Psoas muscle (tissue), 7 donors: ENCODE measurements at regions not wholly inside any gene's neighbourhood (a gene's known extent, or its start where the extent isn't known, plus 50 kb on each side); places are given as distances from the start of the nearest gene placed in this dataset.
A peak's percentile ranks its signal among the peaks of the same experiment; 100 is the strongest.

Experiments
- ATAC-seq, 4 donors: fragments of 200-7000 bp; cut with Tn5 transposase; one replicate each; pipeline ENCODE4 v1.9.1; 2020; ENCODE audit warnings: moderate library complexity in 3 of 4, mild to moderate bottlenecking in 2 of 4
- DNase-seq, 2 donors: peaks; one replicate each; pipeline ENCODE4 v3.0.0-alpha.2; 2020
- H3K27ac ChIP-seq: fragments of 200-600 bp; one replicate; pipeline ENCODE4 v1.8.0; 2022
- H3K27me3 ChIP-seq, 3 donors: fragments of 200-600 bp in 1 of 3; one replicate each; pipeline versions ENCODE4 v1.6.1 to v1.8.0; 2013 to 2022; ENCODE audit warnings: low read length in 2 of 3, mild to moderate bottlenecking in 2 of 3, moderate library complexity in 1 of 3; ENCODE audit not compliant: insufficient read depth in 3 of 3
- H3K36me3 ChIP-seq, 2 donors: fragments of 200-600 bp in 1 of 2; one replicate each; pipeline versions ENCODE4 v1.6.1 to v1.8.0; 2013 to 2022; ENCODE audit warnings: low read depth in 1 of 2, mild to moderate bottlenecking in 1 of 2, moderate library complexity in 1 of 2; ENCODE audit not compliant: insufficient read depth in 1 of 2
- H3K4me1 ChIP-seq: fragments of 200-600 bp; one replicate; pipeline ENCODE4 v1.8.0; 2022
- H3K4me3 ChIP-seq: fragments of 200-600 bp; one replicate; pipeline ENCODE4 v1.8.0; 2022; ENCODE audit warnings: mild to moderate bottlenecking
- H3K9me3 ChIP-seq: fragments of 200-600 bp; one replicate; pipeline ENCODE4 v1.8.0; 2022
- WGBS, 3 donors: extraction: QIAGEN DNeasy Blood & Tissue Kit; methylation state at CpG; one replicate each; pipeline versions ENCODE4 v1.1.6 to v1.1.7; 2013; 5-methylcytosine and 5-hydroxymethylcytosine counted together
- intact Hi-C, 2 donors: fragments of 100-400 bp; cut with DNase I; formaldehyde crosslinking; loops; one replicate each; pipeline versions ENCODE4 v1.11.0 to v1.14.2; 2022
- TF ChIP-seq, protein P1 (sequence below): fragments of 200-600 bp; IDR thresholded peaks from one replicate; pipeline ENCODE4 v1.8.0; 2022; ENCODE audit warnings: antibody characterized with exemption
- donor health status: healthy with polysubstance abuse.
- donor health status: DM: no; HTN: no; CAD: no; lungs with moderate emphysema.
- donor health status: Bipolar disorder and iron deficiency.
- donor health status: healthy.
- donor health status: DM: yes; HTN: yes; CAD: no.
- donor health status: DM: no; HTN: no; CAD: no.
- donor health status: DM: yes; HTN: yes; CAD: no.

DNA sequence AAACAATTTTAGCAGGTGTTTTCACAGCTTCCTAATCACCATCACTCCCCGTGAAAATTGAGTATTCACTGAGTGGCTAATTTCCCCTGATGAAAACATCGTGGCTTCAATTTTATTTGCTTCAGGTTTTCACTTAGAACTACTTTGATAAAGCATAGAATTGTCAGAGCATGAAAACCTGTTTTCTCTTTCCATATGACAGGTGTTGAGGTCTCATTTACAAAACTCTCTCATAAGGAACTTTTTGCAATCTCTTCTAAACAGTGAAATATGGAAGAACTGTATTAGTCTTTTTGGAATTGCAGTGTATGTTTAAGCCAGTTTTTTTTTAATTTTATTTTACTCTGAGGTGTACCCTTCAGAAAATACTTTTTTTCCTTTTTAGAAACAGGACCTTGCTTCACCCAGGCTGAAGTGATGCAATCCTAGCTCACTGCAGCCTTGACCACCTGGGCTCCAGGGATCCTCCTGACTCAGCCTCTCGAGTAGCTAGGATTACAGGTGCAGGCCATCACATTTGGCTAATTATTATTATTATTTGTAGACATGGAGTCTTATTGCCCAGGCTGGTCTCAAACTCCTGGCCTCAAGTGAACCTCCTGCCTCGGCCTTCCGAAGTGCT, 111.2 kb upstream of the RAPGEF2 start:
- Histone ChIP-seq H3K36me3 (no peaks in the 10 kb centered on the region), H3K27me3 (no peaks in the 10 kb centered on the region), H3K27ac (no peak overlapping the region), H3K4me1 (no peaks in the 10 kb centered on the region), H3K4me3 (no peak overlapping the region), H3K9me3 (no peaks in the 10 kb centered on the region)
- intact Hi-C loops: no loop called here
- no peak for ATAC-seq
- TF ChIP-seq, protein P1, sequence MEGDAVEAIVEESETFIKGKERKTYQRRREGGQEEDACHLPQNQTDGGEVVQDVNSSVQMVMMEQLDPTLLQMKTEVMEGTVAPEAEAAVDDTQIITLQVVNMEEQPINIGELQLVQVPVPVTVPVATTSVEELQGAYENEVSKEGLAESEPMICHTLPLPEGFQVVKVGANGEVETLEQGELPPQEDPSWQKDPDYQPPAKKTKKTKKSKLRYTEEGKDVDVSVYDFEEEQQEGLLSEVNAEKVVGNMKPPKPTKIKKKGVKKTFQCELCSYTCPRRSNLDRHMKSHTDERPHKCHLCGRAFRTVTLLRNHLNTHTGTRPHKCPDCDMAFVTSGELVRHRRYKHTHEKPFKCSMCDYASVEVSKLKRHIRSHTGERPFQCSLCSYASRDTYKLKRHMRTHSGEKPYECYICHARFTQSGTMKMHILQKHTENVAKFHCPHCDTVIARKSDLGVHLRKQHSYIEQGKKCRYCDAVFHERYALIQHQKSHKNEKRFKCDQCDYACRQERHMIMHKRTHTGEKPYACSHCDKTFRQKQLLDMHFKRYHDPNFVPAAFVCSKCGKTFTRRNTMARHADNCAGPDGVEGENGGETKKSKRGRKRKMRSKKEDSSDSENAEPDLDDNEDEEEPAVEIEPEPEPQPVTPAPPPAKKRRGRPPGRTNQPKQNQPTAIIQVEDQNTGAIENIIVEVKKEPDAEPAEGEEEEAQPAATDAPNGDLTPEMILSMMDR: no peak
- 69 to 76% (median 73%) methylated on average over 5 of the region's 5 CpGs for WGBS, 3 donors
- no peak for DNase-seq

DNA sequence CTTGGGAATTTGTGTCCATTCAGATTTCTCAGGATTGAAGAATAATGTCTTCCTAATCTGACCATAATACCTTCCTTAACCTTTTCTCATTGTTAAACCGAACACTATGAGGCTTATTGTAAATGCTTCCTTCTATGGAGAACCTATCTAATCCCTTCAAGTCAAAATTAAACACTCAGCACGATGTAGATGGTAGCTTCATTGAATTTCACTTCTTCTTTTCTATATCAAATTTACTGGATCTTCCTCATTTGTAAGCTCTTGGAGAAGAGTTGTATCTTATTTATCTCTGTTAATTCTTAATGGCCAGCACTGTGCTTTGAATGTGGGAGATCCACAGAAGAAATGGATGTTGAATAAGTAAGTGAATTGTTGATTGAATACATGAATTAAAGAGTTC, 109.0 kb upstream of the RAPGEF2 start:
- no peaks in the 10 kb centered on the region for H3K9me3 ChIP-seq
- ATAC-seq (no peak), DNase-seq (no peak)
- intact Hi-C loops: no loop called here
- no peak overlapping the region for H3K27ac ChIP-seq
- no peaks in the 10 kb centered on the region for H3K27me3 ChIP-seq
- 55 to 72% (median 61%) methylated on average over 2 of the region's 2 CpGs for WGBS, 3 donors
- no peak overlapping the region for H3K4me3 ChIP-seq
- no peaks in the 10 kb centered on the region for H3K36me3 ChIP-seq
- H3K4me1 ChIP-seq: no peaks in the 10 kb centered on the region
- TF ChIP-seq, protein P1: no peak

DNA sequence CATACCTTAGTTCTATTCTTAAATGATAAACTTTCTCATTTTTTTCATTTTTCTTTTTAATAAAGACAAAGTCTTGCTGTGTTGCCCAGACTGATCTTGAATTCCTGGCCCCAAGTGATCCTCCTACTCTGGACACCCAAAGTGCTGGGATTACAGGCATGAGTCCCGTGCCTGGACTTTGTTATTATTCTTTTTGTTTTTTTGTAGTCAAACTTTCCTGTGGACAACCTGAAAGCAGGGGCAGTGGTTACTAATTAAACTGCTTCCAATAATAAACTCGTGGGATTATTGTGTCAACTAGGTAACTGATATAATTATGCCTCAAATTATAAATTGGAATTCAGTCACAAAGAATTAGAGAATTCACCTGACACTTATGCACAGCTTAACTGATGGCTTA, 107.8 kb upstream of the RAPGEF2 start:
- H3K9me3 ChIP-seq: no peaks in the 10 kb centered on the region
- DNase-seq (no peak), ATAC-seq (no peak)
- WGBS, 3 donors: 71 to 85% (median 74%) methylated on average over 2 of the region's 2 CpGs
- H3K27ac ChIP-seq: no peak overlapping the region
- intact Hi-C loops: no loop called here
- no peaks in the 10 kb centered on the region for H3K36me3 ChIP-seq
- no peaks in the 10 kb centered on the region for H3K4me1 ChIP-seq
- TF ChIP-seq, protein P1: no peak
- H3K4me3 ChIP-seq: no peak overlapping the region
- no peaks in the 10 kb centered on the region for H3K27me3 ChIP-seq

DNA sequence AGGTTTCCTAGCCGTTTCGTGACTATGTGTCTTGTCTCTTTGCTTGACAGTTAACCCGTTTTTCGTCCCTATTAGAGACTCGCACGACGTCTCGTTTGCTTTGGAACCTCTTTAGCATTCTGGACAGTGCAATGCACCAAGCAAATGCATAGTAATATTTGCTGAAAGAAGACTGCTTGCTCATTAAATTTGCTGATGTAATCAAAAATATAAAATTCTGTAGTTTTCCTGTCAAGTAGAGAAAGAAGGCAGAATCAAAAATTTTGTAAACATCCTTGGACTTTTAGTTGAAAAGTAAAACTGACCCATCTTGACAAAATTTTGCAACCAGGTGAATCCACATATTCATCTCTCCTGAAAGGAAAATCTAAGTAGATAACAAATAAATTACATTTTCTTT, 106.9 kb upstream of the RAPGEF2 start:
- H3K27ac ChIP-seq: no peak overlapping the region
- DNase-seq (no peak), ATAC-seq (no peak)
- no peaks in the 10 kb centered on the region for H3K27me3 ChIP-seq
- WGBS, 3 donors: 72 to 81% (median 79%) methylated on average over 8 of the region's 8 CpGs
- no peaks in the 10 kb centered on the region for H3K9me3 ChIP-seq
- TF ChIP-seq, protein P1: no peak
- intact Hi-C loops: no loop called here
- no peak overlapping the region for H3K4me3 ChIP-seq
- H3K36me3 ChIP-seq: no peaks in the 10 kb centered on the region
- H3K4me1 ChIP-seq: no peaks in the 10 kb centered on the region

DNA sequence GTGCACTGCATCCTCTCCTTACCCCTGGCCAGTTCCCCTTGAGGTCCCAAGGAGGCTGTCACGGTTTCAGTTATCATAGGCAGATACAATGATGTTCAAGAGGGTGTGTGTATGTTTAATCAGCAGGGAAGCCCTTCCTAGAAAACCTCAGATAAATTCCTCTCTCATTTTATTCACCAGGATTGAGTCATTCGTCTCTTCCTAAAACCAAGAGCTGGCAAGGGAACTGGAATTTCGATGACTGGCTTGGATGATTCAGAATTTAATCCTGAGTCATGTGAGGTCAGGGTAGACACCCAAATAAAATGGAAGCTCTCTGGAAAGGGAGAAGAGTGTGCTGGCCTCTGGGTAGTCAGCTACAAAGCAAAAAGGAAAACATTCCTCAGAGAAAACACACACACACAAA, 106.2 kb upstream of the RAPGEF2 start:
- ATAC-seq (peak; percentile 92 to 99 (median 98)), DNase-seq (no peak)
- no peaks in the 10 kb centered on the region for H3K27me3 ChIP-seq
- H3K36me3 ChIP-seq: no peaks in the 10 kb centered on the region
- 9 to 18% (median 11%) methylated on average over 3 of the region's 3 CpGs for WGBS, 3 donors
- H3K4me1 ChIP-seq: no peaks in the 10 kb centered on the region
- H3K27ac ChIP-seq: no peak overlapping the region
- intact Hi-C loops: no loop called here
- TF ChIP-seq, protein P1: no peak
- H3K4me3 ChIP-seq: no peak overlapping the region
- no peaks in the 10 kb centered on the region for H3K9me3 ChIP-seq
